H9 (cell line): ENCODE measurements at regions not wholly inside any gene's neighbourhood (a gene's known extent, or its start where the extent isn't known, plus 50 kb on each side); places are given as distances from the start of the nearest gene placed in this dataset.

Experiments used
- DNase-seq: peaks from one replicate; pipeline ENCODE4 v3.0.0-alpha.2; 2017
- H2AFZ ChIP-seq: one replicate; pipeline ENCODE4 v1.6.1; 2013; ENCODE audit warnings: mild to moderate bottlenecking, low read length, control low read depth, moderate library complexity
- H2AK5ac ChIP-seq: 2 replicates; pipeline ENCODE4 v1.6.1; 2013; ENCODE audit warnings: low read length, control low read depth, mixed read lengths; ENCODE audit not compliant: insufficient read length
- H2BK120ac ChIP-seq: one replicate; pipeline ENCODE4 v1.6.1; 2013; ENCODE audit warnings: low read depth, mild to moderate bottlenecking, low read length, control low read depth, inconsistent platforms; ENCODE audit not compliant: poor library complexity, severe bottlenecking
- H2BK12ac ChIP-seq: 2 replicates; pipeline ENCODE4 v1.6.1; 2013; ENCODE audit warnings: low read length, control low read depth, mixed read lengths, low read depth; ENCODE audit not compliant: insufficient read length
- H2BK15ac ChIP-seq: 2 replicates; pipeline ENCODE4 v1.6.1; 2013; ENCODE audit warnings: low read depth, low read length, control low read depth
- H2BK20ac ChIP-seq: one replicate; pipeline ENCODE4 v1.6.1; 2013; ENCODE audit warnings: low read depth, mild to moderate bottlenecking, low read length, control low read depth, inconsistent platforms; ENCODE audit not compliant: poor library complexity, severe bottlenecking
- H2BK5ac ChIP-seq: 2 replicates; pipeline ENCODE4 v1.6.1; 2013; ENCODE audit warnings: low read length, control low read depth, mixed read lengths; ENCODE audit not compliant: insufficient read length
- H3K14ac ChIP-seq: 2 replicates; pipeline ENCODE4 v1.6.1; 2013; ENCODE audit warnings: low read length, control low read depth; ENCODE audit not compliant: insufficient read depth
- H3K18ac ChIP-seq: 2 replicates; pipeline ENCODE4 v1.6.1; 2013; ENCODE audit warnings: low read depth, mild to moderate bottlenecking, mixed read lengths, low read length, control low read depth; ENCODE audit not compliant: insufficient read length
- H3K23ac ChIP-seq: 2 replicates; pipeline ENCODE4 v1.6.1; 2013; ENCODE audit warnings: low read length, control low read depth, mixed read lengths, low read depth; ENCODE audit not compliant: insufficient read length
- H3K23me2 ChIP-seq: 2 replicates; pipeline ENCODE4 v1.6.1; 2013; ENCODE audit warnings: low read depth, mild to moderate bottlenecking, mixed read lengths, low read length, control low read depth; ENCODE audit not compliant: insufficient read length, poor library complexity, severe bottlenecking
- H3K27ac ChIP-seq: 2 replicates; pipeline ENCODE4 v1.5.1; 2013; ENCODE audit warnings: low read length, control low read depth, mixed read lengths, low read depth; ENCODE audit not compliant: insufficient read length
- H3K27me3 ChIP-seq: 2 replicates; pipeline ENCODE4 v1.6.1; 2013; ENCODE audit warnings: low read length, control low read depth, inconsistent platforms; ENCODE audit not compliant: insufficient read depth
- H3K4ac ChIP-seq: 2 replicates; pipeline ENCODE4 v1.6.1; 2013; ENCODE audit warnings: low read depth, mild to moderate bottlenecking, control low read depth, inconsistent platforms, low read length, moderate library complexity
- H3K4me1 ChIP-seq: 2 replicates; pipeline ENCODE4 v1.6.1; 2013; ENCODE audit warnings: low read length, control low read depth, inconsistent platforms; ENCODE audit not compliant: insufficient read depth
- H3K4me2 ChIP-seq: 2 replicates; pipeline ENCODE4 v1.6.1; 2013; ENCODE audit warnings: low read length, control low read depth, mixed read lengths; ENCODE audit not compliant: insufficient read length, insufficient read depth
- H3K56ac ChIP-seq: 2 replicates; pipeline ENCODE4 v1.6.1; 2013; ENCODE audit warnings: low read depth, mild to moderate bottlenecking, mixed read lengths, low read length, control low read depth; ENCODE audit not compliant: insufficient read length
- H3K79me1 ChIP-seq: 2 replicates; pipeline ENCODE4 v1.6.1; 2013; ENCODE audit warnings: low read depth, mild to moderate bottlenecking, moderate library complexity, low read length, control low read depth, inconsistent platforms; ENCODE audit not compliant: insufficient read depth, poor library complexity, severe bottlenecking
- H3K79me2 ChIP-seq: 2 replicates; pipeline ENCODE4 v1.6.1; 2013; ENCODE audit warnings: low read length, control low read depth, inconsistent platforms; ENCODE audit not compliant: insufficient read depth
- H3K9ac ChIP-seq: 2 replicates; pipeline ENCODE4 v1.6.1; 2013; ENCODE audit warnings: low read length, control low read depth, mixed read lengths; ENCODE audit not compliant: insufficient read length; ENCODE audit errors: extremely low read depth
- H3K9me3 ChIP-seq: one replicate; pipeline ENCODE4 v1.6.1; 2013; ENCODE audit warnings: low read depth, low read length, inconsistent platforms; ENCODE audit not compliant: control insufficient read depth
- H3T11ph ChIP-seq: one replicate; pipeline ENCODE4 v1.6.1; 2013; ENCODE audit warnings: mild to moderate bottlenecking, low read length, control low read depth, inconsistent platforms
- H4K20me1 ChIP-seq: one replicate; pipeline ENCODE4 v1.6.1; 2013; ENCODE audit not compliant: control insufficient read depth, insufficient read length, insufficient read depth
- H4K5ac ChIP-seq: 2 replicates; pipeline ENCODE4 v1.6.1; 2013; ENCODE audit warnings: low read depth, mild to moderate bottlenecking, mixed read lengths, low read length, control low read depth; ENCODE audit not compliant: insufficient read length
- H4K8ac ChIP-seq: replicated peaks from 2 replicates; pipeline ENCODE4 v1.6.1; 2013; ENCODE audit warnings: low read length, control low read depth, mixed read lengths, low read depth; ENCODE audit not compliant: insufficient read length
- H4K91ac ChIP-seq: 2 replicates; pipeline ENCODE4 v1.6.1; 2013; ENCODE audit warnings: low read depth, mild to moderate bottlenecking, moderate library complexity, mixed read lengths, low read length, control low read depth; ENCODE audit not compliant: insufficient read length
- H3K27ac Mint-ChIP-seq, 3 experiments: 2 replicates in 2 of 3; 3 replicates in 1 of 3; pipeline ENCODE4 v1.8.0; 2020 to 2021; ENCODE audit warnings: mixed read lengths in 3 of 3, mild to moderate bottlenecking in 1 of 3, moderate library complexity in 1 of 3
- H3K27me3 Mint-ChIP-seq: 2 replicates; pipeline ENCODE4 v1.8.0; 2021; ENCODE audit warnings: low read depth, mild to moderate bottlenecking, moderate library complexity, mixed read lengths
- H3K36me3 Mint-ChIP-seq, 3 experiments: 2 replicates in 2 of 3; 3 replicates in 1 of 3; pipeline ENCODE4 v1.8.0; 2020 to 2021; ENCODE audit warnings: low read depth in 3 of 3, mixed read lengths in 3 of 3; ENCODE audit not compliant: insufficient read depth in 1 of 3
- H3K4me1 Mint-ChIP-seq, 2 experiments: 2 replicates each; pipeline ENCODE4 v1.8.0; 2020; ENCODE audit warnings: mixed read lengths in 2 of 2
- H3K4me3 Mint-ChIP-seq, 2 experiments: 2 replicates in 1 of 2; 3 replicates in 1 of 2; pipeline ENCODE4 v1.8.0; 2020 to 2021; ENCODE audit warnings: mild to moderate bottlenecking in 2 of 2, mixed read lengths in 2 of 2, moderate library complexity in 1 of 2
- H3K9me3 Mint-ChIP-seq, 2 experiments: 2 replicates in 1 of 2; 3 replicates in 1 of 2; pipeline ENCODE4 v1.8.0; 2020; ENCODE audit warnings: mild to moderate bottlenecking in 2 of 2, mixed read lengths in 2 of 2, moderate library complexity in 1 of 2
- WGBS: extraction: QIAGEN DNeasy Blood & Tissue Kit; methylation state at CpG from one replicate; pipeline ENCODE4 v1.1.7; 2013; ENCODE audit warnings: missing lambda C conversion rate, low lambda C conversion rate, mixed read lengths; ENCODE audit not compliant: insufficient read length; ENCODE audit errors: extremely low coverage; 5-methylcytosine and 5-hydroxymethylcytosine counted together
- TF ChIP-seq, protein P1 (sequence below): fragments of 200-600 bp; sonication (generic); conservative IDR thresholded peaks from 3 replicates; pipeline ENCODE4 v1.8.0; 2021; ENCODE audit warnings: antibody characterized with exemption, mild to moderate bottlenecking

DNA sequence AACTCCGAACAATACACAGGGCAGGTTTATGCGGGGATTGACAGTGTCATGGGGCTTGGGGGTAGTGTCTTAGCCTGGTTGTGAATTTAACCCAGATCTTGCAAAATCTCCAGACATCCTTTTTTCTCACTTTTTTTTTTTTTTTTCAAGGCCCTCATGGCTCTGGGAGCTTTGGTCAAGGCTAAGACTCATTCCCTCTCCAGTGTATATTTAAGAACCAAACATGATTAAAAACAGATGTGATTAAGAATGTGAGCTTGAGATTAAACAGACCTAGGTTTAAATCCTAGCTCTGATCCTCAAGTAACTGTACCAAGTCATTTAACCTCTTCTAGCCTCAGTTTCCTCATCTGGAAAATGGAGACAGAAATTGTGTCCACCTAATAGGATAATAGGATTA lies 151.7 kb upstream of the FUT8 start:
- Histone ChIP-seq H2BK120ac (no peak overlapping the region), H3T11ph (no peak overlapping the region), H4K91ac (no peak overlapping the region), H3K79me2 (no peaks in the 10 kb centered on the region), H3K23me2 (no peaks in the 10 kb centered on the region), H4K5ac (no peak overlapping the region), H3K56ac (no peak overlapping the region), H3K27me3 (no peaks in the 10 kb centered on the region), H3K18ac (no peak overlapping the region), H2BK20ac (no peak overlapping the region), H3K79me1 (no peaks in the 10 kb centered on the region), H3K23ac (no peak overlapping the region), H4K20me1 (no peaks in the 10 kb centered on the region), H3K4me2 (no peak overlapping the region), H2BK15ac (no peak overlapping the region), H3K4ac (no peak overlapping the region), H2AK5ac (no peak overlapping the region), H3K9me3 (no peaks in the 10 kb centered on the region), H3K14ac (no peak overlapping the region), H4K8ac (no peak overlapping the region), H3K27ac (no peak overlapping the region), H2BK12ac (no peak overlapping the region), H3K9ac (no peak overlapping the region), H2BK5ac (no peak overlapping the region), H3K4me1 (no peaks in the 10 kb centered on the region; the same call in 1 of the 2 replicates), H2AFZ (no peak overlapping the region)
- TF ChIP-seq, protein P1, sequence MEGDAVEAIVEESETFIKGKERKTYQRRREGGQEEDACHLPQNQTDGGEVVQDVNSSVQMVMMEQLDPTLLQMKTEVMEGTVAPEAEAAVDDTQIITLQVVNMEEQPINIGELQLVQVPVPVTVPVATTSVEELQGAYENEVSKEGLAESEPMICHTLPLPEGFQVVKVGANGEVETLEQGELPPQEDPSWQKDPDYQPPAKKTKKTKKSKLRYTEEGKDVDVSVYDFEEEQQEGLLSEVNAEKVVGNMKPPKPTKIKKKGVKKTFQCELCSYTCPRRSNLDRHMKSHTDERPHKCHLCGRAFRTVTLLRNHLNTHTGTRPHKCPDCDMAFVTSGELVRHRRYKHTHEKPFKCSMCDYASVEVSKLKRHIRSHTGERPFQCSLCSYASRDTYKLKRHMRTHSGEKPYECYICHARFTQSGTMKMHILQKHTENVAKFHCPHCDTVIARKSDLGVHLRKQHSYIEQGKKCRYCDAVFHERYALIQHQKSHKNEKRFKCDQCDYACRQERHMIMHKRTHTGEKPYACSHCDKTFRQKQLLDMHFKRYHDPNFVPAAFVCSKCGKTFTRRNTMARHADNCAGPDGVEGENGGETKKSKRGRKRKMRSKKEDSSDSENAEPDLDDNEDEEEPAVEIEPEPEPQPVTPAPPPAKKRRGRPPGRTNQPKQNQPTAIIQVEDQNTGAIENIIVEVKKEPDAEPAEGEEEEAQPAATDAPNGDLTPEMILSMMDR, result no peak
- WGBS, result no CpG with 5 or more reads among the region's 2 CpGs
- H3K9me3 Mint-ChIP-seq, result peaks cover 5 to 14% of the 10 kb centered on the region in 2 experiments; a peak in 3 of 5 replicates
- peaks cover 15 to 27% of the 10 kb centered on the region in 2 experiments for H3K4me1 Mint-ChIP-seq
- no peak for DNase-seq
- peaks cover 0 to 11% (median 1%) of the 10 kb centered on the region in 3 experiments; a peak in 4 of 7 replicates for H3K36me3 Mint-ChIP-seq
- no peaks in the 10 kb centered on the region; the same call in none of the 2 replicates for H3K27me3 Mint-ChIP-seq
- H3K27ac Mint-ChIP-seq, result no peak overlapping the region
- no peak overlapping the region for H3K4me3 Mint-ChIP-seq
